Left kidney (tissue), 1 donor: ENCODE measurements at regions not wholly inside any gene's neighbourhood (a gene's known extent, or its start where the extent isn't known, plus 50 kb on each side); places are given as distances from the start of the nearest gene placed in this dataset.
"Not testable (repeated sequence)": the region's sequence is repeated elsewhere in the genome, so short reads cannot be mapped to it uniquely, and the experiment has no call there.

Source experiments
- DNase-seq: peaks from one replicate; pipeline ENCODE4 v3.0.0-alpha.2; 2013

- no peak for DNase-seq
These were observed 268.9 kb upstream of the TYRP1 start for GRCh38 chr9:12424243-12424642.

- DNase-seq: no peak
These were observed 267.0 kb upstream of the TYRP1 start for GRCh38 chr9:12425878-12426864.

- no peak for DNase-seq
These were observed 253.9 kb upstream of the TYRP1 start for GRCh38 chr9:12439267-12439666.

GRCh38 chr9:12441080-12441479 lies 252.1 kb upstream of the TYRP1 start:
- DNase-seq: not testable (repeated sequence)

DNA sequence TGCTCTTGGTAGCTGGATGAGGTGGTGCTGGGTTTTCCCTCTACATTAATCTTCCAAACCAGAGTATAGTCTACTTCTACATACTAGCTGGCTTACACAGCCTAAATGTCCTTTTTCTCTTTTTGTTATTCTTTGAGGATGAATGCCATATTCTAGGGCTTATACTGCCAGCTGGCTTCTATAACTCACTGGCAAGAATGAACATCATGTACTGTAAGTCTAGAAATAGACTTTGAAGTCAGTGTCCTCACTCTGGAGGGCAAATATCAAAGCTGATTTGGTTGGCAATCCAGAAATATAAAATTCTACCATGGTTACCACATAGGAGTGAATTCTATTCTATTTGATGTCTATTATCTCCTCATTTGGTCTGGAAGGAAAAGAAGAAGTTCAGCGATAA lies 251.7 kb upstream of the TYRP1 start:
- no peak for DNase-seq

GRCh38 chr9:12448246-12448645 lies 244.9 kb upstream of the TYRP1 start:
- DNase-seq: no peak

- DNase-seq: no peak
These were observed 235.9 kb upstream of the TYRP1 start for GRCh38 chr9:12457237-12457636.

GRCh38 chr9:12461763-12462460 lies 231.3 kb upstream of the TYRP1 start:
- no peak for DNase-seq

DNA sequence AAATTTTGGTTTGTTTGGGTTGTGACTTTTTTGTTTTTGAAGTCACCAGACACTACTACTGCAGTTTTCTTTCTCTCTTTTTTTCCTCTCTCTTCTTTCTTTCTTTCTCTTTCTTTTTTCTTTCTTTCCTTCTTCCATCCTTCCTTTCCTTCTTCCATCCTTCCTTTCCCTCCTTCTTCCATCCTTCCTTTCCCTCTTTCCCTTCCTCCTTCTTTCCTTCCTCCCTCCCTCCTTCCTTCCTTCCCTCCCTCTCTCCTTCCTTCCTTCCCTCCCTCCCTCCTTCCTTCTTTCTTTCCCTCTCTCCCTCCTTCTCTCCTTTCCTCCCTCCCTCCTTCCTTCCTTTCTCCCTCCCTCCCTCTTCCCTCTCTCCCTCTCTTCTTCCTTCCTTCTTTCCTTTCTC lies 230.3 kb upstream of the TYRP1 start:
- no peak for DNase-seq

DNA sequence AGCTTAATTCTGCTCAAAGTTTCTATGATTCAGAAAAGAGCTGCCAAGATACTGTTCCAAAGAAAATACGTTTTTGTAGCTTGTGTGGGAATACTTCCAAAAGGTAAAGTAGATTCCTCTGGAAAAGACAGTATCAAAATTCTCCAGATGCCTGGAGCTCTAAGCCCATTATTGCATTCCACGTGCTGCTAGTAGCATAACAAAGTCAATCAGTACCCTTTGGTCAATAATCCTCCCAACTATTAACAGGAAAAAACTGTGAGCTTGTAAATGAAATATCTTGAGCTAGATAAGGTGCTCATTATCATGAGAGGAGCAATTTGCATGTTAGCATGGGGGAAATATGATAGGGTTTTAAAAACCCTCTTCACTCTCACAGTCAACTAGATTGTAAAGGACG lies 229.5 kb upstream of the TYRP1 start:
- DNase-seq: no peak

DNA sequence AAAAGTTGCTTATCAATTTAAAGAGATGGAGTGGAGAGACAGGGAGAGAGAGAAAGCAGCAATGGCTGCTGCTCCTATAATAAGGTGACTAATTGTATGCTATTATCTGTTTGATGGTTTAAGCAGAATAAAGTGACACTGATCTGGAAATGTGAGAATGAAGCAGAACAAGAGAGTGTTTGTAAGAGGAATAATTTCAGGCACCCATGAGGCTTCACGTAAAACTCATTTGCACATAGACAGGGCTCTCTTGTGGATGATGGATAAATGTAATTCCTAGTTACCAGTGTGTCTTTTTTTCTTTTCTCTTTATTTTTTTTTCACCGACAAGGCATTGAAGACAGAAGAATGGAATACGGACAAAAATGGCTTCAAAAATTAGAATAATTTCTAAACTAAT lies 228.8 kb upstream of the TYRP1 start:
- DNase-seq: no peak

DNA sequence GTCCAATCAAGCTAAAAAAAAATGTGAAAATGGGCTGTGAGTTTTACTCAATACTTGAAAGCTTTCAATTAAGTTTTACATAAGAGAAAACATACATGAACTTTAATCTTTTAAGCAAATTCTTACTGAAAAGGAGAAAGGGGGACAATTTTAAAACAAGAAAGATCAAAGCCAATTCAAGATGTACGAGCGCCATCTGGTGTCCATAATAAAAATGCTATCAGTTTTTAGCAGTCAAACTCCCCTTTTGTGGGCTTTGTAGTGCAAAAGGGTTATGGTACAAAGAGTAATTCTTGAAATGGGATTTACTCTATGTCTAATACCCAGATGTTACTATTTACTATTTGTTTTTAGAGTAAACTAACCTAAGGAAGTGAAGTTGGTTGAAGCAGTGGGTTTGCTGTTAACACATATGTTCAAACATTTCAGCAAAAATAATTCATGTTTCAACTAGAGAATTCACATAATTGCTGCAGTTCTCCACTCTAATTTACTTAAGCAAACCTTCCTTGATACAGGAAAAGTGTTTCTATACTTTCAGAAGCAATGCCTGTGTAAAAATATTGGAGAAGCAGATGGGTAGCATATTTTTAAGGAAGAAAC lies 228.2 kb upstream of the TYRP1 start:
- peak; percentile 33 for DNase-seq

DNA sequence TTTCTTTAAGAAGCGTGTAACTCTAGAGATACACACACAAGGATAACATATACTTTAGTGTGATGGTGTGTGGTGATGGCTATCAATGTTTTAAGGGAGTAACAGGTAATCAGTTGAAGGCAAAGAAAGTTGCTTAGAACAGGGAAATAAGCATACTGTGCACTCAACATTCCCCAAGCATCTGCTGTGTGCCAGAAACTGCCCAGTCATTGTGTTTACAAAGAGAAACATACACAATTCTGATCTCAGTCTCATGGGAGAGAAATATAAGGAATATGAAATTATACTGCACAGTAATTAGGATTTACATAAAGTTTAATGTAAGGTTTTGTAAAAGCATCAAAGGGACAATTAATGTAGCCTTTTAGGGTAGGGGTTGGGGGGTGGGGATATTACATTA lies 224.1 kb upstream of the TYRP1 start:
- DNase-seq: no peak

- no peak for DNase-seq
These were observed 198.8 kb upstream of the TYRP1 start for GRCh38 chr9:12494411-12494810.

GRCh38 chr9:12497790-12498189 lies 195.4 kb upstream of the TYRP1 start:
- DNase-seq: no peak

DNA sequence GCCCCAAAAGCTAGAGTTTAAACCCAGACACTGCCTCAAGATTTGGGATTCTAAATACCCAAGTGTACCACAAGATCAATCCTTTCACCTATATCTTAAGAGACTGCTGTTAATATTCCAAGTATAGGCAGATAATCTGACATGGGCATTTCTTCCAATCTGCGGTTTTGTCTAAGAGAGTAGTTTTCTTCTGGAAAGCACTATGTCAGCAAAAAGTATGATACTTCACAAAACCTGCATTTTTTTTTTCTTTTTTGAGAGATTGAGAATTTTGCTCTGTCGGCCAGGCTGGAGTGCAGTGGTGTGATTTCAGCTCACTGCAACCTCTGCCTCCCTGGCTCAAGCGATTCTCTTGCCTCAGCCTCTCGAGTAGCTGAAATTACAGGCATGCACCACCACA lies 190.7 kb upstream of the TYRP1 start:
- DNase-seq: no peak

GRCh38 chr9:12503606-12504122 lies 189.5 kb upstream of the TYRP1 start:
- no peak for DNase-seq

DNA sequence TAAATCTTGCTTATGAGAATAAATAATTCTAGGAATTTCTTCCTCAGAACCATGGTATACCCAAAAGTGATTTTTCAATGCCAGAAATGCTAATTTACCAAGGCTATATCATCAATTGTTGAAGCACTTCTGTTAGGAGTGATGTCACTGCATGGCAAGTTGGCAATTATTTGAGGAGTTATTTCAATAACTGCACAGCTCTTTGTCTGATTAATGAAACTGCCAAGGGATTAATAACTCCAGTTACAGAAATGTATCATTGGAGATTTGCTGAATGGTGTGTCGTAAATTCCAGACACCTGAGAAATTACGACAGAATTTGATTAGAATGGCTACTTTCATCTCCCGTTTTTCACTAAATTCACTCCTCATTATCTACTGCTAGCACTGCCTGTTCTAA lies 182.6 kb upstream of the TYRP1 start:
- DNase-seq: no peak

DNA sequence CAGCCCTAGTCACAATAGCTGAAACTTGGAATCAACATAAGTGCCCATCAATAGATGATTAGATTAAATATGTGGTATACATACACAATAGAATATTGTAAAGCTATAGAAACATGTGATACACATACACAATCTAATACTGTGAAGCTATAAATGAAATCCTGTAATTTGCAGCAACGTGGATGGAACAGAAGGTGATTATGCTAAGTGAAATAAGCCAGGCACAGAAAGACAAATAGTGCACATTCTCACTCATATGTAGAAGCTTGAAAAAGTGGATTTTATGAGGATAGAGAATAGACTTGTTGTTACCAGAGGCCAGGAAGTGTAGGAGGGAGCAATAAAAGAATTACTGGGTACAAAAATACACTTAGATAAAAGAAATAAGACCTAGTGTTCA lies 181.5 kb upstream of the TYRP1 start:
- DNase-seq: no peak

- DNase-seq: no peak
These were observed 177.2 kb upstream of the TYRP1 start for GRCh38 chr9:12516031-12516430.

- DNase-seq: no peak
These were observed 176.6 kb upstream of the TYRP1 start for GRCh38 chr9:12516573-12516972.

DNA sequence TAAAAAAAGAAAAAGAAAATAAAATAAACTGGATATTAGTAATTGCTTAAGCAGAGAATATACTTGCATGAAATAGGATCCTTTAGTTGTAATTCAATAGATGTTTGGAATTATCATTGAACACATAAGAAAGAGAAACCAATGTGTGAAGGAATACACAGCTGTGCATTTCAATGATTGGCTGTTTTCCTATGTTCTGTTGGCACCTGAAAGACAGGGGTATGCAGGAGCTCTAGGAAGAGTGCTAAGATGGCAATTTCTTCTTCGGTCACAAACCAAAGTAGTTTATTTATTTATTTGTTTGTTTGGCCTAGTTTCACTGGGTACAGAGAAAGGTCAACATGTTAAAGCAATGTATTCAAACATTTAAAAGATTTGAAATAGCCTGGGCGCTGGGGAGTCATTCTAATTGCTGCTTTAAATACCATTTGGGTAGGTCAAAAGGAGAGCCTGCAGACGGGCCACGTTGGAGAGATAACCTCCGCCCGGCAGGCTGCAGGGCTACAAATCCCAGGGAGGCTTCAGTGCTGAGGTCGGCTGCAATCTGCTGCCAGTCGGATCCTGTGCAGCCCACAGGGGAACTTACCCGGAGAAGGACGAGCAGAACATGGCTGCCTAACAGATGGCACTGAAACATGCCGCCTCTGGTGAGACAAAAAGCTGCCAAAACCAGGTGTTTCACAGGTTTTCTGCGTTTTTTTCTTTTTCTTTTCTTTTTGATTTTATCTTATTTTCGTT lies 154.2 kb upstream of the TYRP1 start:
- DNase-seq: no peak
